ENCODE measurements at regions not wholly inside any gene's neighbourhood (a gene's known extent, or its start where the extent isn't known, plus 50 kb on each side); places are given as distances from the start of the nearest gene placed in this dataset.

GRCh38 chr13:34308725-34309124, 490.8 kb downstream of the RFC3 start:
- TF ChIP-seq, protein P1, sequence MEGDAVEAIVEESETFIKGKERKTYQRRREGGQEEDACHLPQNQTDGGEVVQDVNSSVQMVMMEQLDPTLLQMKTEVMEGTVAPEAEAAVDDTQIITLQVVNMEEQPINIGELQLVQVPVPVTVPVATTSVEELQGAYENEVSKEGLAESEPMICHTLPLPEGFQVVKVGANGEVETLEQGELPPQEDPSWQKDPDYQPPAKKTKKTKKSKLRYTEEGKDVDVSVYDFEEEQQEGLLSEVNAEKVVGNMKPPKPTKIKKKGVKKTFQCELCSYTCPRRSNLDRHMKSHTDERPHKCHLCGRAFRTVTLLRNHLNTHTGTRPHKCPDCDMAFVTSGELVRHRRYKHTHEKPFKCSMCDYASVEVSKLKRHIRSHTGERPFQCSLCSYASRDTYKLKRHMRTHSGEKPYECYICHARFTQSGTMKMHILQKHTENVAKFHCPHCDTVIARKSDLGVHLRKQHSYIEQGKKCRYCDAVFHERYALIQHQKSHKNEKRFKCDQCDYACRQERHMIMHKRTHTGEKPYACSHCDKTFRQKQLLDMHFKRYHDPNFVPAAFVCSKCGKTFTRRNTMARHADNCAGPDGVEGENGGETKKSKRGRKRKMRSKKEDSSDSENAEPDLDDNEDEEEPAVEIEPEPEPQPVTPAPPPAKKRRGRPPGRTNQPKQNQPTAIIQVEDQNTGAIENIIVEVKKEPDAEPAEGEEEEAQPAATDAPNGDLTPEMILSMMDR (IDR thresholded peaks at IDR 0.05; ENCODE audit: insufficient read depth, low read length), result no peak
- no peak for TF ChIP-seq POLR2AphosphoS5 (IDR thresholded peaks at IDR 0.05; ENCODE audit: low read depth)
- no peak for TF ChIP-seq SPI1 (IDR thresholded peaks at IDR 0.05; ENCODE audit: borderline replicate concordance, low read depth)
- no peak for TF ChIP-seq REST (IDR thresholded peaks at IDR 0.05; ENCODE audit: insufficient replicate concordance, low read depth)
- no peak for TF ChIP-seq GABPA (IDR thresholded peaks at IDR 0.05; ENCODE audit: low read depth)

Data from HL-60 (cell line).